ENCODE measurements at regions not wholly inside any gene's neighbourhood (a gene's known extent, or its start where the extent isn't known, plus 50 kb on each side); places are given as distances from the start of the nearest gene placed in this dataset.
"Not testable (repeated sequence)": the region's sequence is repeated elsewhere in the genome, so short reads cannot be mapped to it uniquely, and the experiment has no call there.

DNA sequence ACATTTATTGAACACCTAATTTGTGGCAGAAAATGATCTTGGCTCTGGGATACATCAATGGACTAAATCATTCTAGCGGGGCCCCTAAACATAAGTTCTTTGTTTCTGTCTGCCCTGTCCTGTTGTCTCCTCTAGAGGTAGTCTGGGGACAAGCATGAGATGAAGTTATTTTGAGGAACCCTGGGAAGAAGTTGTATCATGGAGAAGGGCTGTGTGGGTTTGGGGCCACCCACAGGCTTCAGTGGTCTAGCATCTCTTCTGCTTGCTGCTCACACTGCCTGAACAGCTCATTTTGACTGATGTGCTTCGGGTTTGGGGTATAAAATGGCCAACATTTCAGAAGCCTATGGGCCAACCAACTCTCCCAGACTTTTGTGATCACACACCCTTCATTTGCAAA, 50.3 kb upstream of the OSBPL11 start:
- DNase-seq, result no peak

DNA sequence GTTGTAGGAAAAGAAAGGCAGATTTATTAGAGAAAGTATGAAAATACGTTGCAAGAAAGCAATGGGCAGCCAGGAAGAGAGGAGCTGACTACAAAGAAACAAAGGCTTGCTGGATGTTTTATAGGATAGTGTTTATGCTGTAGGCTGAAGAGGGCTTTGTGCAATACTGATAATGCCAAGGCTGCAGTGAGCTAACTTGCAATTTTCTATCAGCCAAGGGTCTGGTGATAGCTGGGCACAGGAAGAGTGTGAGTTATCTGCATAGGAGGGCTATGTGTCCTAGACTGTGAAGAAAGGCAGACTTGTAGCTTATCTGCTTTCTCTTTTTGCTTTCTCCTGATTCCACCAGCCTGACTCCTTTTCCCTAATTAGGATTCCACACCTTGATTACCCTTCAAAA, 51.3 kb upstream of the OSBPL11 start:
- no peak for DNase-seq

DNA sequence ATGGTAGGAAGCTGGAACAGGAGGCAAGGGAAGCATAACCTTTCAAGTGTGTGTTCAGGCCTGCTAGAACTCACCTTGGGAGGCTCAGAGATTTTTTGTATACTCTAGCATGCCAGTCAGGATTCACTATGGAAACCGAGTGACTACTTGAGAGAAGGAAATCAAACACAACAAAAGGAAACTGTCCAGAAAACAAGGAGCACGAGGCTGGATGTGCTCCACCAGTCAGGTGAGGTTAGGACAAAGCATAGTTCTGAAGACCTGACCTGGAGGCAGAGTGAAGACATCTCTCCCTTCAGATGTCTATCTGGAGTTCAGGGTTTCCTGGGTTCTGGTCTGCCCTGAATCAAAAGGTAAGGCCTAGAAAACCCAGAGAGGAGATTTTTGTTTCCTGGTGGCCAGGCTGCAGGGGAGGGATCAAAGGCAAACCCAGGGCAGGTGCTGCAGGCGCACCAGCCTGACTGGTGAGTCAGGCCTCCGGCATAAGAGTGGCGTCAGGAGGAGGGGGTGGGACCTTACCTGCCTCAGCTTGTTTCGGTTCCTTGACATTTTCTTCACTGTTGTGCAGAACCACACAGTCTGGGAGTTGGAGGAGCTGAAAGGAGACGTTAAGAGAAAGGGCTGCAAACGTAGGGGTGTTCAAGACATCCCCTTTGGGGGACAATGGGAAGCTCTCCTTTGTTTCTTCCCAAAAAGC, 52.2 kb upstream of the OSBPL11 start:
- no peak for DNase-seq

DNA sequence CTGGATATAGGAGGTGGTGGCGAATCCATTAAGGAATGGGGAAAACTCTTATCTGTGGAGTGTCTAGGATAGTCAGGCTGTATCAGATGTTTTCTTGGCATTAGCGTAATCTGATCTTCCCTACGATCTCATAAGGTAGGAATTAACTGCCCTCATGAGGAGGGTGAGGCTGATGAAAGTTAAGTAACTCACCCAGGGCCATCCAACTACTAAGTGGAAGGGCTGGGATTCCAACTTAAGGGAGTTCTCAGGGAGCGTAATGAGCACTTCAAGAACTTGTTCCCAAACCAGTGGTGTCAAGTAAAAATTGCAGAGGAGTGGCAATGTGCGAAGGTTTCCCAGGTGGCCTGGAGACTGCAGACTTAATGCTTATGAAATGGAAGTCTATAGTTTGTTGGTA, 55.9 kb upstream of the OSBPL11 start:
- DNase-seq, result no peak

DNA sequence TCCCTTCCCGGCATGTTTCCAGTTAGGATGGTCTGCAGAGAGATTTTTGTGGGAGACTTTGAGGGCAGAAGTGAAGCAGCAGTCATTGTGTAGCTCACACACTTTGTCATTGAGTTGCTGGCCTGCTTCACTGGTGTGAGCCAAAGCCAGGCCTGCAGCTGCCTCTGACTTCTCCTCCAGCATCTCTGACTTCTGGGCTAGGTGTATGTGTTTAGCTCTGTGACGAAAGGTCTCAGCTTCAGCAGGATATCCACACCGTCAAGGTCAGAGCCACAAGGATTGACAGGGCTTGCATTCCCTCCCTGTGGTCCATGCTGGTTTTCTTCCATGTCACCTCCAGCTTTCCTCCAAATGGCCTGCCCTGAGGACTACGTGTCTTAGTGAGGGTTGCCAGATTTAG, 57.1 kb upstream of the OSBPL11 start:
- no peak for DNase-seq

DNA sequence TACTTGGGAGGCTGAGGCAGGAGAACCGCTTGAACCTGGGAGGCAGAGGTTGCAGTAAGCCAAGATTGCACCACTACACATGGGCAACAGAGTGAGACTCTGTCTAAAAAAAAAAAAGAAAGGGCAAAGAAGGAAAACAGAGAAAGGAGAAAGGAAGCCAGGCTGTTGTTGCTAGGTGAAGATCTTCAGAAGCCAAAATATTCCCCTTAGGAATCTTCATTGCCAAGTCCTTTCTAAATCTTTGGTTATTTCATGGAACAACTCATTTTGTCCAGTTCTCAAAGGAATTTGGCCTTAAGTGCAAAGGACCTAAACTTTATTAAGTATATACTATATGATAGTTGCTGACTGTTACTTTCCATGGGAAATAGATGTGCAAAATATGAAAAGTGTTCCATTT, 59.2 kb upstream of the OSBPL11 start:
- DNase-seq, result no peak

DNA sequence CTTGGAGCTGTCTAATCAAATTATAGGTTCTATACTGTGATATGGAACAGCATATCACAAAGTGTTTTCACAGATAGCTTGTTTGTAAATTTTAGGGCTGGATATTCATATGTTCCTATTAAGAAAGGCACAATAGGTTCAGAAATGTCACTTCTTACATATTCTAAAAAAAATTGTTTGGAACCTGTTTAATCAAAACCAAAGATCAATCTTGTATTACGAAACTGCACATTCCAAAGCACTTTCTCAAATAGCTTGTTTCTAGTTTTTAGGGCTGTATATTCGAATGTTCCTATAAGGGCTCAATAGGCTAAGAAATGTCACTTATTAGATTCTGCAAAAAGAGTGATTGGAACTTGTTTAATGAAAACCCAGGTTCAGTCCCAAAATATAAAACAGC, 67.4 kb upstream of the OSBPL11 start:
- DNase-seq, result no peak

DNA sequence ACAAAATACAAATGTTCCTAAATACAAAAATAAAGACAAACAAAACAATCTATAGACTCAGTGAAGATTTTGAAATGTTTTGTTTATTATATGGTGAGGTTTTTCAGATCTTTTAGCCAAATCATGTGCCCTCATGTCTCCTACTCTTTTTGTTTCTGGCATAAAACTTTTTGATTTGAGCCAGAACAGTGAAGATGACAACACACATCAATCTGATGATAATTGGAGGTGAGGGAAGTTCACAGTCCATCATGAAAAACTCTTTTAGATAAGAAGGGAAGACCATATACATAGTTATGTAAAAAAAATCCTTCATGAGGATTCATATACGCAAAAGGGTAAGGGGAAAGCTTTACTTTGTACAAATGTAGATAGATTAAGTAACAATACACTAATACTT, 75.1 kb upstream of the OSBPL11 start:
- DNase-seq, result no peak

DNA sequence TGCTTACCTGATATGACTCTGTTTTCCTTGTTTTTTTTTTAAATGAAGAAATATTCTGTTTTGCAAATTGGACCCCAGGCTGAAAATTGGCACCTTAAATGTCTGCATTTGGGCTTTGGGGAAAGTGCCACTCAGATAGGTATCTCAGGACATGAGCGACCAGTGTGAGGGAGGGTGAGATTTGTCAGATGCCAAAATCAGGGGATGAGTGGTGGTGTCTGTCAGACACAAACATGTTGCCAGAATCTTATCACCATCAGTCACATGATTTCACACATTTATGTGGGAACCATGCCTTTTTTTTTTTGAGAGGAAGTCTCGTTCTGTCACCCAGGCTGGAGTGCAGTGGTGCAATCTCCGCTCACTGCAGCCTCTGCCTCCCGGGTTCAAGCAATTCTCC, 75.6 kb upstream of the OSBPL11 start:
- DNase-seq, result no peak

DNA sequence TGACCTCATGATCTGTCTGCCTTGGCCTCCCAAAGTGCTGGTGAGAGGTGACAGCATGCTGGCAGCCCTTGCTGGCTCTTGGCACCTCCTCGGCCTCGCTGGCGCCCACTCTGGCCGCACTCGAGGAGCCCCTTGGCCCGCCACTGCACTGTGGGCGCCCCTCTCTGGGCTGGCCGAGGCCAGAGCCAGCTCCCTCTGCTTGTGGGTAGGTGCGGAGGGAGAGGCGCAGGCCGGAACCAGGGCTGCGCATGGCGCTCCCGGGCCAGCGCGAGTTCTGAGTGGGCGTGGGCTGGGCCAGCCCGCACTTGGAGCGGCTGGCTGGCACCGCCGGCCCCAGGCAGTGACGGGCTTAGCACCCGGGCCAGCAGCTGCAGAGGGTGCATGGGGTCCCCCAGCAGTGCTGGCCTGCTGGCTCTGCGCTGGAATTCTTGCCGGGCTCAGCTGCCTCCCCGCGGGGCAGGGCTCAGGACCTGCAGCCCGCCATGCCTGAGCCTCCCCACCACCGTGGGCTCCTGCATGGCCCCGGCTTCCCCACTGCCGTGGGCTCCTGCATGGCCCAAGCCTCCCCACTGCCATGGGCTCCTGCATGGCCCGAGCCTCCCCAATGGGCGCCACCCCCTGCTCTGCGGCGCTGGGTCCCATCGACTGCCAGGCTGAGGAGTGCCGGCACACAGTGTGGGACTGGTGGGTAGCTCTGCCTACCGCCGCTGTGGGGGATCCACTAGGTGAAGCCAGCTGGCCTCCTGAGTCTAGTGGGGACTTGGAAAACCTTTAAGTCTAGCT, 76.4 kb upstream of the OSBPL11 start:
- no peak for DNase-seq

DNA sequence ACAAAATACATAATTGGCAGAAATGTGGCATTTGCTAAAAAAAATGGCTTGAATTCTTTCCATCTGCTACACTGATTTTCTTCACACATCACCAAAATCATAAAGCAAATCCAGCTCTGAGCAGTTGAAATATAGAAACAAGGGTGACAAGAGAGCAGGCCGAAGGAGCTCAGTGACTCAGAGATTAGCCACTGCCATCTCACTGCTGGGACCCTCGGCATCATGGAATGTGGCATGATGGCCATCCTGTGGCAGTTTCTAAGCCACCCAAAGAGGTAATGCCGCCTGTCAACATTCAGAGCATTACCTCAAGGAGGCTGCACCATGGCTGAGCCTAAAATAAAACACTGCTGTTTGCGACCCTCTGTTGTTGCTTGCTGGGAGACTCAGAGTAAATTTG, 80.5 kb upstream of the OSBPL11 start:
- DNase-seq, result no peak

DNA sequence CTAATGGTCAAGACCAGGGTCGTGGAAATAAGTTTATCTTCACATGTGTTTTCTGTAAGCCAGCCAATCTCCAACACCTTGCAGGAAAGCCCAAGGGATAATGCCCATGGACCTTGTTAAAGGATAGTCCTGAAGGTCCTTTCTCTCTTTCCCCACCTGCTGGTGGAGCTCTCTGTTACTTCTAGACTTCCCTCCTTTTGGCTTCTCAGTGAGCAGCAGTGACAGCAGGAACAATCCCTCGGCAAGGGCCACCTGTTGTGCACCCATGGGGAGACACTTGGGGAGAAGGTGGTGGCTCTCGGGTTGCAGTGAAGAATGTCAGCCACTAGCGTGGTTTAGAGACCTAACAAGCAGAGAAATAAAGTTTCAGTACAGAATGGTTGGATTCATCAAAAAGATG, 84.0 kb upstream of the OSBPL11 start:
- DNase-seq, result no peak

DNA sequence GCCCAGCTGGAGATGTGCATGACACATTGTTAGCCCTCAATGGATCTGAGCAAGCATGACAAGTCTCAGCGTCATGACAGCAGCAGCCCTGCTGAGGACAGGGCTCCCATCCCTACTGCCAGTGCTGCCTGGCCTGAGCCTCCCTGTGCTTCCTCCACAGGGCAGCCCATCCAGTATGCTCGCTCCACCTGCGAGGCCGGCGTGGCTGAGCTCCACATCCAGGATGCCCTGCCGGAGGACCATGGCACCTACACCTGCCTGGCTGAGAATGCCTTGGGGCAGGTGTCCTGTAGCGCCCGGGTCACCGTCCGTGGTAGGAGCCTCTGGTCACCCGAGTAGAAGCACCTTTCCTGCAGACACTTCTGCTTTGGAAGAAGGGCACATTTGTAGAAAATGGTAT, 85.8 kb upstream of the OSBPL11 start:
- no peak for DNase-seq

DNA sequence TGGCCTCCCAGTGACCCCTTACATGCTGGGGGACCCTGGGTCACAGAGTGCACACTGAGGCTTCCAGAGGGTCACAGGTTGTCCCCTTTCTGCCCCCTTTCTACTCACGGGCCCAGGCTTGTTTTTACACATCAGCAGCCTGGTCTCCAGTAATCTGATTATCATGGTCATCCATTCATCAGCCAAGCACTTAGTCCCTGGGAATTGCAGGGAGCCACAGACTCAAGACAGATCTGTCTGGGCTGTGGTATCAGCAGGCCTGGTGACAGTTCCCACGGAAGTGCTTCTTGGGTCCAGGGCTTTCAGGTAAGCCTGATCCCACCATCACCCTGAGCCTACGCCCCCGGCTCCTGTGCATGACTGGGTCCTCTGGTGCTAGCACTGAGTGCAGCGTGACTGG, 86.6 kb upstream of the OSBPL11 start:
- not testable (repeated sequence) for DNase-seq

DNA sequence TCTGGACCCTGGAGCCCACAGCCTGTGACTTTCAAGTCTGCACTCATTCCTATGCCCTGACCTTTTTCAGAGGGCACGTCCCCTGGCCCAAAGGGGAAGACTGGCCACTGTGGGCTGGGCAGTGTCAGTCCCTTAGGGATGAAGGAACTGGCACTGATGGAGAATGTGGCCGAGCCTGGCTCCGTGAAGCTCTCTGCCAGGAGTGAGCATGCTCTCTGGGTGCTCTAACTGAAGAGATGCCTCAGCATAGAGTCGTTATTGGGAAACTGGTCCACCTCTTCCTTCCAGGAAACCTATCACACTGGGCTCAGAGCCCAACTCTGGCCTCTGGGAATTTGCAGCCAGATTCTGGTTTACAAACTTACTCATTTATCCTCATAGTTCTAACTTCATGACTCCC, 87.3 kb upstream of the OSBPL11 start:
- DNase-seq, result not testable (repeated sequence)

DNA sequence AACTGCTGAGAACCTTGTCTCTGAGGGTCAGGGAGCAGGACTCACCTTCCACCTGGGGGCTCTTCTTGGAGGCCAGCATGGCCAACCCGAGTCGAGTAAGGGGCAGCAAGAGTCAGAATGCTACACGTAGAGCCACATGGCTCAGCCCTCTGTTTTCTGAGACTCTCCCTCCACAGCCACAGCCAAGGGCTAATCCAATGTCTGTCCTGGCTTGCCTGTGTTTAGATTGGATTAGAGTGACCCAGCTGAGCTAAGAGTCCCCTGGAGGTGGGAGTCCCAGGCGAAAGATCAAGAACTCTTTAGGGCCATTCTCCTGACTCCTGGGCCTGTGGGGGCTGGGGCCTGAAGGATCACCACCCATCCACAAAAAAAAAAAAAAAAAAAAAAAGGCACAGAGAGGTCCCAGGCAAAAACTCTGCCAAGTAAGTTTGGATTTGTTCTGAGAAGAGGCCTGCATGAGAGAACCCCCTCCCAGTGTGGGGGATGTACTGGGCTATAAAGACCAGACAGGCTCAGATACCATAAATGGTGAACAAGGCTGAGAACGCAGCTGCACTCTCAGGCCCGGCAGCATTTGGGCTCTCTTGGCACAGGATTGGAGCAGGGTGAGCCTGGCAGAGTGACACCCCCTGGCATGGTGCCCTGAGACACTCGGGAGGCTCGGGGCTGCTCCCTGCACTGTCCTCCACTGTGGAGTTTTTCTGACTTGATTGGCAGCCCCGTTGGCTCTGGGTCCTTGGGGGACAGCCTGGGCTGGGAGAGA, 88.0 kb upstream of the OSBPL11 start:
- DNase-seq, result no peak

DNA sequence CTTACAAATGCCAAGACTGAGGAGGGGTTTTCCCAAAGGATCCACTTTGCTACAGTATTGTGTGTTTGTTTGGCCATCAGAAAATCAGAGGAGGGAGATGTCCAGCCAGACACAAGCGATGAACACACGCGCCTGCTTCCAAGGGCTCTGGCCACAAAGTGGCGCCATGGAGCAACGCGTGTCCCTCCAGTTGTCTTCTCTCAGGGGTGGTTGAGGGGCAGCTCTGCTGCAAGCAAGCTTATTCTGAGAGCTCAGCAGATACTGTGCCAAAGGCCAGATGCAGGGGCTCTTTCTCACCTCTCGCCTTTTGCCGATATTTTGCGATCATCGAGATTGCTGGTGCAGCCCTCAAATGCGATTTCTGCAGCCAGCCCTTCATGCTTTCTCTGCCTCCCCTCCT, 88.9 kb upstream of the OSBPL11 start:
- no peak for DNase-seq

DNA sequence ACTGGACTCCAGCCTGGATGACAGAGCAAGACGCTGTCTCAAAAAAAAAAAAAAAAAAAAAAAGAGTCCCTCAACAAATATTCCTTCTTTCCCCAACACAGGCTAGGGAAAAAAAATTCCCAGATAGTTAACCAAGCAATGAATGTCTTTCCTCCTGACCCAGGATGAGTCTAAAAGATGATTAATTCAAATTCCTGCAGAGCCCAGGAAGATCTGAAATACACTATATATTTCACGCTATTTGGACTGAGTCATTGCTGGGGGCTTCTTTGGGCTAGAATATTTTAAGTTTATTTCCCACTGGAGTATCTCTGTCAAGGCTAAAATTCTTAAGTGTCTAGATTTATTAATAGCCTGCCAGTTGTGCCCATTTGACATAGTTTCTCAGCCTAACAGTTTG, 90.4 kb upstream of the OSBPL11 start:
- DNase-seq, result not testable (repeated sequence)

DNA sequence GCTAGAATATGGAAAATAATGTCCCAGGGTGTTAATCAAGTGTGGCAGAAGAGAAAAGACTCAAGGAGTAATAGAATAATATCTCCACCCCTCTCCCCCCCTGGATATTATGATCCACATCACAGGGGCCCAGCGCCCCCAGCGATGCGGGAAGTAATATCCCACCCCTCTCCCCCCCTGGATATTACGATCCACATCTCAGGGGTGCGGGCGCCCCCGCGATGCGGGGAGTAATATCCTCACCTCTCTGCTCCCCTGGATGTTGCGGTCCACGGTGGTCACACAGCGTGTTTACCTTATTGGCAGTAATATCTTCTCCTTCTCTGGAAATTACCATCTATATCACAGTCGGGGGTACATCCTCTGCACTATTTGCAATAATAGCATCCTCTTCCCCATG, 97.1 kb upstream of the OSBPL11 start:
- DNase-seq, result no peak

DNA sequence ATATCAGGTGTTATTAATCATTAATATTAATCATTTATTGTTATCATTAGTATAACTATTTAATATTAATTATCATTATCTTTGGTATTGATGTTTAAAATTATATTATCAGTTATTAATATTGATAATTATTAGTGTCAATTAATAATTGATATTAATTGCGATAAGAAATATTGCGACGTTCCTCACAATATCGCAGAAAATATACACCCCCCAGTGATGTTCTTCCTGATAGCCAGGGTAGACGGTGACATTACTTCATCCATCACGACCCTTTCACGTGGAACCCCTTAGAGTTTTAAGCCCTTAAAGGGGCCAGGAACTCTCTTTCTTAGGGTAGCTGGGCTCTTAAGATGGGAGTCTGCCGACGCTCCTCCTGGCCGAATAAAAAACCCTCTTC, 98.6 kb upstream of the OSBPL11 start:
- no peak for DNase-seq

DNA sequence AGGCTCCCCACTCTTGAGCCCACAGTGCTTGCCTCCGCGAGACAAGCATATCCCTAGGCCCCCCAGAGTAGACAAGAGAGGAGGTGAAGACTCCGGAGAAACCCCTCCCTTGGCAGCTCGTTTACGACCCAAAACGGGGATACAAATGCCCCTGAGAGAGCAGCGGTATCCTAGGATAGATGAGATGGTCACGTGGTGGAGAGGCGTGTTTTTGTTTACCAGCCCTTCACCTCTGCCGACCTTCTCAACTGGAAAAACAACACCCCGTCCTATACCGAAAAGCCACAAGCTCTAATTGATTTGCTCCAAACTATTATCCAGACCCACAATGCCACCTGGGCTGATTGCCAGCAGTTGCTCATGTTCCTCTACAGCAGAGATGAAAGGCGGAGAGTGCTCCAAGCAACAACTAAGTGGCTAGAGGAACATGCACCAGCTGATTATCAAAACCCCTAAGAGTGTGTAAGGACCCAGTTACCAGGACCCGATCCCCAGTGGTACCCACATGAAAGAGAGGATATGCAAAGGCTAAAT, 99.5 kb upstream of the OSBPL11 start:
- no peak for DNase-seq

DNA sequence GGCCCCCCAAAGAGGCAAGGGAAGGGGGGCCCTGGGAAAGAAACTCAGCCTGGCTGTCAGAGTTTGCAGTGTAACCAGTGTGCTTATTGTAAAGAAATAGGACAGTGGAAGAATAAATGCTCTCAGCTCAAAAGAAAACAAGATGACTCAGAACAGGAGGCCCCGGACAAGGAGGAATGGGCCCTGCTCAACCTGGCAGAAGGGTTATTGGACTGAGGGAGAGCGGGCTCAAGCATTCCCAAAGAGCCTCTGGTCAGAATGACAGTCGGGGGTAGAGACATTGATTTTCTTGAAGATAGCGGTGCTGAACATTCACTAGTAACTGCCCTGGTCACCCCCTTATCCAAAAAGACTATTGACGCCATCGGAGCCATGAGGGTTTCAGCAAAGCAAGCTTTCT, 100.4 kb upstream of the OSBPL11 start:
- no peak for DNase-seq

DNA sequence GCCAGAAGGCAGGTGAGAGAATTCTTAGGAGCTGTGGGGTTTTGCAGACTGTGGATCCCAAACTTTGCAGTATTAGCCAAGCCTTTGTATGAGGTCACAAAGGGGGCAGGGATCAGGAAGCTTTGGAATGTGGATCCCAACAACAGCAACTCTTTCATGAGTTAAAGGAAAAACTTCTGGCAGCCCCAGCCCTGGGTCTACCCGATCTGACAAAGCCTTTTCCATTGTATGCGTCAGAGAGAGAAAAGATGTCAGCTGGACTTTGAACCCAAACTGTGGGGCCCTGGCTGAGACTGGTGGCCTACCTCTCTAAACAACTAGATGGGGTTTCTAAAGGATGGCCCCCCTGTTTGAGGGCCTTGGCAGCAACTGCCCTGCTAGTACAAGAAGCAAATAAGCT, 101.8 kb upstream of the OSBPL11 start:
- not testable (repeated sequence) for DNase-seq
